ENCODE measurements at regions not wholly inside any gene's neighbourhood (a gene's known extent, or its start where the extent isn't known, plus 50 kb on each side); places are given as distances from the start of the nearest gene placed in this dataset.

- no peak for DNase-seq
These were observed 530.6 kb downstream of the KLF12 start for GRCh38 chr13:73603646-73604045.

DNA sequence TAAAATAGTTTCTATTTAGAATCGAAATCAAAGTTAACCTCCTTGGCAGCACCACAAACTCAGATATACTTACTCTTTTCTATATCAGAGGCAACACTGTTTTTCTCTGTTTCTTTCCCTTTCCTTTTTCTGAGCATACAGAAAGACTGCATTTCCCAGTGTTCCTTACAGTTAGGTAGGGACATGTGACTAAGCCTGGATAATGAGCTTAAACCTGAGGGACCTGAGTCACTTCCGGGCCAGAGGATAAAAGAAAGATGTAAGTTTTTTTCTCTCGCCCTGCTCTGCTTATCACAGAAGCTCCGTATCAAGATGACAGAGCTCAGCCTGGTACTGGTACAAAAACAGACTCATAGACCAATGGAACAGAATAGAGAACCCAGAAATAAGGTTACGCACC is 531.9 kb downstream of the KLF12 start:
- DNase-seq, result no peak

- no peak for DNase-seq
These were observed 532.5 kb downstream of the KLF12 start for GRCh38 chr13:73601708-73602107.

- DNase-seq, result no peak
These were observed 534.7 kb downstream of the KLF12 start for GRCh38 chr13:73599232-73600128.

GRCh38 chr13:73598020-73598712 is 536.0 kb downstream of the KLF12 start:
- DNase-seq, result no peak

DNA sequence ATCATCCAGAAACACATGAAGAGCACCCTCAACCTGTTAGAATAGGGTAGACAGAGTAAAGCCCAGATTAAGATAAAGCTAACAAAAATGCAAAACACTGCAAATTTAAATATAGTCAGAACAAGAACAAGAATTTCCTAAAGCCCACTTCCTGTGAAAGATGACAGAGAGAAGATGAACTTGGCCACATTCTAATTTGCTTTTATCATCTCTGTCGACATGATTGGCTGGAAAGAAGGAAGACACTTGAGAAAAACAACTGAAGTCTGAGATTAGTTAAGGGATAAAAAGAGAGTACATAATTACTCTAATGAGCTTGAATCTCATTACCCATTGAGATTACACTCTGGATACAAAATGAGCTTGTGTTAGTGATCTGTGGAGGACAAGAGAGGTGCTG is 537.6 kb downstream of the KLF5 start:
- no peak for DNase-seq

- DNase-seq, result no peak
These were observed 534.5 kb downstream of the KLF5 start for GRCh38 chr13:73593199-73593765.

DNA sequence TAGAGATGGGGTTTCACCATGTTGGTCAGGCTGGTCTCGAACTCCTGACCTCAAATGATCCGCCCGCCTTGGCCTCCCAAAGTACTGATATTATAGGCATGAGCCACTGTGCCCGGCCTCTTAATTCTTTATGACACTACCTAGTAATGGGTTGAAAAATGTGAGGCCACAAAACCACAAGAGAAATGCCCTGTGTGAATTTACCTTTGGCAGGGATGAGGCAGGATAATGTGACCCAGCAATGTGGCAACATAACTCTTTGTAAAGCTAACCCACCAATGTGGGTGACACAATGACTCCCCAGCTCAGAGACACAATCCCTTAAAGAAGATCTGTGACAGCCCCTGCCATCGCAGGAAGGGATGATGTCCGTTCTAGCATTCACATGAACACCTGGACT is 533.1 kb downstream of the KLF5 start:
- no peak for DNase-seq

- DNase-seq, result no peak
These were observed 532.0 kb downstream of the KLF5 start for GRCh38 chr13:73590795-73591194.

- DNase-seq, result no peak
These were observed 526.4 kb downstream of the KLF5 start for GRCh38 chr13:73585236-73585635.

GRCh38 chr13:73583331-73583730 is 524.5 kb downstream of the KLF5 start:
- DNase-seq, result no peak

DNA sequence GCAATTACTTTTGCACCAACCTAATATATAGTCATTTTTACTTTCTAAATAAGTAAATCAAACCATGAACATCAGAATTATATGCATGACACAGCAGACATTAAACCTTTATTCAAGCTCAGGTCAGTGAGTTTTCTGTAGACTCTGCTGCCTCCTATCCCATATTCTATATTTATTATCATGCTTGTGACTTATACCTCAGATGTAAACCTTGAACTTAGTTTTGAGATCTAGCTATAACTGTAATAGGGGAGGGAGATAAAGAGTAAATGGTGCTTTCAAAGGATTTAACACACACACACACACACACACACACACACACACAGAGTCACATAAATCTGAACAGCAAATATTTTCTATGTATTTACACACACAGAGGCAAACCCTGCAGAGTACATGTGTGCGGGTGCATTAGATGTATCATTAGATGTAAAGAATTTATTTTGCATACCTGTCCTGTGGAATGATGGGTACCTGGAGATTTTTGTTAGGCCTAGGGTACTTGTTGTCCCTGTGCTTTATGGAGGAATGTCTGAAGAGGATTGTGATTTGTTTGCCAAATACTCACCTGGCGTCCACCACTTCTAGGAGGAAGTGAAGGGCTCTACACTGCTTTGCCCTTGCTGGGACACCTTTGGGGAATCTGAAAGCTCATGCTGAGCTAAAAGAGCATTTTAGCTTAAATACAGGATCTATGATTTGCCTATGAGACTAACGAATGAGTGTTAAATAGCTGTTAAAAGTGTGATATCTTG is 521.9 kb downstream of the KLF5 start:
- no peak for DNase-seq

DNA sequence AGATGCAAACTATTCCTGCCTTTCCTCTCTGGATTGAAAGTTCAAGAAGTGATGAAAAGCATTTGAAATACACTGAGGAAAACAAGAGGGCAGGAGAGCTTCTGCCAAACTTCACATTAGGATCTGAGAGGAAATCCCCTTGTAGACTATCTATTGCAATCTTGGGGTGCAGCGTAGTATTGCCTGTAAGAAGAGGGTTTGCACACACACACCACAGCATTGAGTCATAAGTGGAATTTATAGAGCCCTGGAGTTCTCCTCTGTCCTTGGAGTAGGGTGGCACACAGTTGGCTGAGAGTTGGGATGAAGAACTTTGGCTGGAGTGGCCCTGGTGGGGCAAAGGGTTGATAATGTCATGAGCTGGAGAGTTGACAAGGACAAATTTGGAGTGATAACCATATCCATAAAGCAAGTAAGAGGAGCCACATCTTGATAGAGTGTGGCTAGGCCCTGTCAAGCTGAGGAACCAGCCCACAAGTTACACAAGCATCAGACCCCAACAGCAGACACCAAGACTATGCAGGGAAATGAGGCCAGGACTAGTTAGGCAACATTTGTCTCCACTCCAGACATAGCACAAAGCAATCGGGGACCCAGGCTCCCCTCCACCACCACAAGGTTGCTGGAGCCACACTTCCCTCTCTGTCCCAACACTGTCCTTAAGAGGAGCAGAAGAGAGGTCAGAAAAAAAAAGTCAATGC is 520.9 kb downstream of the KLF5 start:
- DNase-seq, result no peak

DNA sequence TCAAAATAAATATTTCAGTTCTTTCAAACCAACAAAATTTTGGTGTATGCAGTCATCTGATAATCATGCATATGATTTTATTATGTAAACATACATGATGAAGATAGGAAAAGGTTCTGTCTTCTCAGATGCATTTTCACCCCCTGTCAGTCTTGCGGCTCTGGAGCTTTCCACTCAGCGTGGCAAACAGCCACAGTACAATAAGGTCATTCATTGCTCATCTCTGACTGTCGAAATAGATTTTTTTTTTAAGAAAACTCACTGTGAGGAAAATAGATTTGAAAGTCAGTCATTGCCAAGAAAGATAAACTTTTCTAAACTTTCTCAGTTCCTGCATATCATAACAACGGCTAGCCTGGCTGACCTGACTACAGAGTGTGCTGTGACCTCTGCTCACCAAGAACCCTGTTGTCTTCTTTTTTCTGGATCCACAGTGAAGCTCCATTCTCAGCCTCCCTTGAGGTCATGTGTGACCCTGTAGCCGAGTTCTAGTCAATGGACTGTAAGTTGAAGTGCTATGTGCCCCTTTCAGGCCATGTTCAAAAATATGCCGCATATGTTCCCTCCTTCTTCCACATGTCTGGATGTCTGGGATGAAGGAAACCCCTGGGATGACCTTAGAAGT is 519.6 kb downstream of the KLF5 start:
- DNase-seq, result no peak

GRCh38 chr13:73576291-73576690 is 517.5 kb downstream of the KLF5 start:
- DNase-seq, result no peak

DNA sequence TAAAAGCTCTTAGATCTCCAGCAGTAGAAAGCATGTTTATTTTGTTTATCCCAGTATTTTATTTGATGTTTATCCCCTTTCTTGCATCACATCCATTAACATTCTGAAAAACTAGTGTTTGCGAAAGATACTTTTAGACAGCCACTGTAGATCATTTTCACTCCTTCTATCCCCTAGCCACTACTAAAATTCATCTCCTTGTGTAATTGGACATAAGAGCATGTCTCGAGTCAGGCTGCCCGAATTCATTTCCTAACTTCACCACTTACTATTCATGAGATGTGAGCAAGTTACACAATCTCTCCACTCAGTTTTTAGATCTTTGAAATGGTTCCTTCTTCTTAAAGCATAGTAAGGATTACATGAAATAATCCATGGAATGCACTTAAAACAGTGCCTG is 514.0 kb downstream of the KLF5 start:
- no peak for DNase-seq

DNA sequence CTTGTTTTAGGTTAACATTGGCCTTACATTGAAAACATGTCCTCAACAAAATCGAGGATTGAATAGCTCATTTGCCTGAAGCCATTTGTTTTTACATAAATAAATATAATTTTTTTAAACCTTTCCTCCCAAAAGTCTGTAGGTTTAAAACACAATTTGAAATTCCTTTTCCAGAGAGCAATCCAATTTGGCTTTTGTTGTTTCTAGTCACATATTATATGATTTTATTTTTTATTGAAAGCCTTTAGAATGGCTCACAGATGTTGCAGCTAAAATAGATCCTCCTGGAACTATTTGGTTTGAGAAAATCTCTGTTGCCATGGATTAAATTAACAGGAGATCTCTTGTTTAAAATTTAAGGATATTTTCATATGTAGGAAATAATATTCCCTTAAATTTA is 512.6 kb downstream of the KLF5 start:
- no peak for DNase-seq

GRCh38 chr13:73556902-73557301 is 498.1 kb downstream of the KLF5 start:
- DNase-seq, result no peak

- no peak for DNase-seq
These were observed 497.3 kb downstream of the KLF5 start for GRCh38 chr13:73556128-73556527.

DNA sequence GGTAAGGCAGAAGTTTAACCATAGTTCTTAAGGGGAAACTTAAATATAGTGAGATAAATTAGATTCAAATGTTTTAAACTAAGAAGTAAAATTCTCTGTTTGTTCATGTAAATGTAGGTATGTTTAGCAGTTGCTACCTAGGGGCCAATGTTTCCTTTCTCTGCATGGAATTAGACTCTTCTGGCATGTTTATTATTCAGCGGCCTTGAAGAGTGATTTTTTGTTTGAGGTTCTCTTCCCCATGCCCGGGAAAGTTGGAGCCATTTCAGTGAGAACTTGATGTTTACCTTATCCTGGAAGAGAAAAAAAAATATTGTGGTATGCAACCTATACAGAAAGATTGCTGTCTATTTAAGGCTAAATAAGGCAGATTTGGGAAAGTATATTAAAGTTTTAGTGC is 492.9 kb downstream of the KLF5 start:
- DNase-seq, result no peak

- no peak for DNase-seq
These were observed 490.9 kb downstream of the KLF5 start for GRCh38 chr13:73549717-73550116.

- no peak for DNase-seq
These were observed 489.6 kb downstream of the KLF5 start for GRCh38 chr13:73548449-73548848.
